Activated CD4-positive, alpha-beta T cell treated with anti-CD3 and anti-CD28 coated beads, Interleukin-2, amount 10 ng/mL, durations not matched to agents 7 days and 5 days (primary cell): ENCODE measurements at regions not wholly inside any gene's neighbourhood (a gene's known extent, or its start where the extent isn't known, plus 50 kb on each side); places are given as distances from the start of the nearest gene placed in this dataset.

ENCODE experiments used
- CTCF ChIA-PET: fragments of 350-600 bp; sonication (Branson Sonifier 250); formaldehyde crosslinking; loops from one replicate; lab custom pipeline; 2021; ENCODE audit warnings: antibody characterized with exemption; lab: Charles Lee
- POLR2A ChIA-PET: fragments of 350-600 bp; sonication (Branson Sonifier 250); formaldehyde crosslinking; loops from one replicate; lab custom pipeline; 2021; ENCODE audit warnings: antibody characterized with exemption; lab: Charles Lee
- DNase-seq: peaks from one replicate; pipeline ENCODE4 v3.0.0-alpha.2; 2020
- H3K27ac Mint-ChIP-seq: one replicate; pipeline ENCODE4 v1.8.0; 2021; ENCODE audit warnings: mild to moderate bottlenecking, moderate library complexity, mixed read lengths
- H3K27me3 Mint-ChIP-seq: one replicate; pipeline ENCODE4 v1.8.0; 2021; ENCODE audit warnings: mixed read lengths
- H3K36me3 Mint-ChIP-seq: one replicate; pipeline ENCODE4 v1.8.0; 2021; ENCODE audit warnings: low read depth, mixed read lengths
- H3K4me1 Mint-ChIP-seq: one replicate; pipeline ENCODE4 v1.8.0; 2021; ENCODE audit warnings: mixed read lengths
- H3K4me3 Mint-ChIP-seq: one replicate; pipeline ENCODE4 v1.8.0; 2021; ENCODE audit warnings: mild to moderate bottlenecking, moderate library complexity, mixed read lengths
- H3K9me3 Mint-ChIP-seq: one replicate; pipeline ENCODE4 v1.8.0; 2021; ENCODE audit warnings: mixed read lengths

GRCh38 chr6:159615918-159616317 is 77.1 kb downstream of the SOD2 start:
- DNase-seq = no peak
- Mint-ChIP-seq H3K36me3 (peaks cover 2% of the 10 kb centered on the region), H3K4me3 (no peak overlapping the region), H3K9me3 (peaks cover 33% of the 10 kb centered on the region), H3K4me1 (no peaks in the 10 kb centered on the region), H3K27ac (no peak overlapping the region), H3K27me3 (peaks cover 3% of the 10 kb centered on the region)
- CTCF ChIA-PET = no interaction called here
- POLR2A ChIA-PET = no interaction called here

- ChIA-PET POLR2A (no interaction called here), CTCF (interaction anchor here (1.0 kb wide), 1 partner anchor 382 kb away, joined by 3 read pairs; no protein-coding TSS in a partner anchor)
- no peak overlapping the region for H3K4me3 Mint-ChIP-seq
- no peaks in the 10 kb centered on the region for H3K4me1 Mint-ChIP-seq
- peaks cover 12% of the 10 kb centered on the region for H3K9me3 Mint-ChIP-seq
- no peak for DNase-seq
- no peaks in the 10 kb centered on the region for H3K36me3 Mint-ChIP-seq
- no peaks in the 10 kb centered on the region for H3K27me3 Mint-ChIP-seq
- no peak overlapping the region for H3K27ac Mint-ChIP-seq
These were observed 82.2 kb downstream of the SOD2 start for GRCh38 chr6:159610881-159611280.

- CTCF ChIA-PET = interaction anchor here (1.0 kb wide), 1 partner anchor 381 kb away, joined by 3 read pairs; no protein-coding TSS in a partner anchor
- H3K4me3 Mint-ChIP-seq = no peak overlapping the region
These were observed 83.3 kb downstream of the SOD2 start for GRCh38 chr6:159609652-159610178.

GRCh38 chr6:159608961-159609651 is 83.9 kb downstream of the SOD2 start:
- ChIA-PET CTCF (no interaction called here), POLR2A (no interaction called here)
- peak; percentile 12 for DNase-seq

More at GRCh38 chr6:159609652-159610178, 83.3 kb downstream of the SOD2 start:
- no peak for DNase-seq
- Mint-ChIP-seq H3K27me3 (no peaks in the 10 kb centered on the region), H3K4me1 (no peaks in the 10 kb centered on the region), H3K27ac (no peak overlapping the region), H3K36me3 (no peaks in the 10 kb centered on the region), H3K9me3 (peaks cover 6% of the 10 kb centered on the region)
- POLR2A ChIA-PET = no interaction called here

GRCh38 chr6:159606786-159607185 is 86.3 kb downstream of the SOD2 start:
- no peak for DNase-seq
- POLR2A ChIA-PET = no interaction called here
- no peaks in the 10 kb centered on the region for H3K4me1 Mint-ChIP-seq
- H3K27ac Mint-ChIP-seq = no peak overlapping the region
- no peaks in the 10 kb centered on the region for H3K9me3 Mint-ChIP-seq
- H3K36me3 Mint-ChIP-seq = no peaks in the 10 kb centered on the region
- H3K4me3 Mint-ChIP-seq = no peak overlapping the region
- no peaks in the 10 kb centered on the region for H3K27me3 Mint-ChIP-seq
- CTCF ChIA-PET = no interaction called here

More at GRCh38 chr6:159608961-159609651, 83.9 kb downstream of the SOD2 start:
- no peaks in the 10 kb centered on the region for H3K27me3 Mint-ChIP-seq
- no peaks in the 10 kb centered on the region for H3K4me1 Mint-ChIP-seq
- H3K9me3 Mint-ChIP-seq = peaks cover 4% of the 10 kb centered on the region
- no peak overlapping the region for H3K27ac Mint-ChIP-seq
- H3K4me3 Mint-ChIP-seq = no peak overlapping the region
- no peaks in the 10 kb centered on the region for H3K36me3 Mint-ChIP-seq

- POLR2A ChIA-PET = no interaction called here
- Mint-ChIP-seq H3K36me3 (no peaks in the 10 kb centered on the region), H3K4me1 (no peaks in the 10 kb centered on the region), H3K27ac (no peak overlapping the region), H3K4me3 (no peak overlapping the region), H3K27me3 (peaks cover 4% of the 10 kb centered on the region), H3K9me3 (no peaks in the 10 kb centered on the region)
- CTCF ChIA-PET = no interaction called here
- DNase-seq = no peak
These were observed 88.5 kb downstream of the SOD2 start for GRCh38 chr6:159604443-159604956.

GRCh38 chr6:159602431-159603041 is 90.5 kb downstream of the SOD2 start:
- ChIA-PET POLR2A (no interaction called here), CTCF (interaction anchor here (1.3 kb wide), 1 partner anchor 9 kb away, joined by 3 read pairs; no protein-coding TSS in a partner anchor)
- DNase-seq = no peak
- H3K27me3 Mint-ChIP-seq = peaks cover 4% of the 10 kb centered on the region
- no peak overlapping the region for H3K27ac Mint-ChIP-seq
- no peaks in the 10 kb centered on the region for H3K36me3 Mint-ChIP-seq
- no peaks in the 10 kb centered on the region for H3K4me1 Mint-ChIP-seq
- H3K4me3 Mint-ChIP-seq = no peak overlapping the region
- H3K9me3 Mint-ChIP-seq = no peaks in the 10 kb centered on the region

- H3K9me3 Mint-ChIP-seq = no peaks in the 10 kb centered on the region
- H3K27ac Mint-ChIP-seq = no peak overlapping the region
These were observed 91.8 kb downstream of the SOD2 start for GRCh38 chr6:159601211-159601610.

GRCh38 chr6:159595173-159595572 is 97.9 kb downstream of the SOD2 start:
- H3K36me3 Mint-ChIP-seq = no peaks in the 10 kb centered on the region
- no peaks in the 10 kb centered on the region for H3K9me3 Mint-ChIP-seq
- no peak for DNase-seq
- H3K4me3 Mint-ChIP-seq = no peak overlapping the region
- no peaks in the 10 kb centered on the region for H3K27me3 Mint-ChIP-seq
- H3K27ac Mint-ChIP-seq = no peak overlapping the region
- ChIA-PET POLR2A (no interaction called here), CTCF (no interaction called here)
- no peaks in the 10 kb centered on the region for H3K4me1 Mint-ChIP-seq

More at GRCh38 chr6:159601211-159601610, 91.8 kb downstream of the SOD2 start:
- H3K4me3 Mint-ChIP-seq = no peak overlapping the region
- ChIA-PET CTCF (no interaction called here), POLR2A (no interaction called here)
- H3K27me3 Mint-ChIP-seq = peaks cover 4% of the 10 kb centered on the region
- no peaks in the 10 kb centered on the region for H3K36me3 Mint-ChIP-seq
- no peak for DNase-seq
- no peaks in the 10 kb centered on the region for H3K4me1 Mint-ChIP-seq

GRCh38 chr6:159594750-159595117 is 98.3 kb downstream of the SOD2 start:
- ChIA-PET CTCF (no interaction called here), POLR2A (no interaction called here)
- Mint-ChIP-seq H3K27me3 (no peaks in the 10 kb centered on the region), H3K27ac (no peak overlapping the region), H3K9me3 (no peaks in the 10 kb centered on the region), H3K4me1 (no peaks in the 10 kb centered on the region), H3K4me3 (no peak overlapping the region), H3K36me3 (no peaks in the 10 kb centered on the region)
- no peak for DNase-seq

- no peak for DNase-seq
- H3K9me3 Mint-ChIP-seq = no peaks in the 10 kb centered on the region
- ChIA-PET CTCF (interaction anchor here (1.0 kb wide), 1 partner anchor 8 kb away, joined by 3 read pairs; no protein-coding TSS in a partner anchor), POLR2A (no interaction called here)
- H3K4me1 Mint-ChIP-seq = no peaks in the 10 kb centered on the region
- H3K4me3 Mint-ChIP-seq = no peak overlapping the region
- no peak overlapping the region for H3K27ac Mint-ChIP-seq
- no peaks in the 10 kb centered on the region for H3K27me3 Mint-ChIP-seq
- H3K36me3 Mint-ChIP-seq = no peaks in the 10 kb centered on the region
These were observed 98.8 kb downstream of the SOD2 start for GRCh38 chr6:159594106-159594749.

GRCh38 chr6:159590835-159591234 is 102.2 kb downstream of the SOD2 start:
- Mint-ChIP-seq H3K36me3 (no peaks in the 10 kb centered on the region), H3K4me1 (no peaks in the 10 kb centered on the region), H3K9me3 (no peaks in the 10 kb centered on the region), H3K4me3 (no peak overlapping the region), H3K27ac (no peak overlapping the region), H3K27me3 (peaks cover 2% of the 10 kb centered on the region)
- POLR2A ChIA-PET = no interaction called here
- DNase-seq = no peak
- CTCF ChIA-PET = no interaction called here

GRCh38 chr6:159586684-159587083 is 106.4 kb downstream of the SOD2 start:
- H3K27ac Mint-ChIP-seq = no peak overlapping the region
- H3K27me3 Mint-ChIP-seq = peaks cover 7% of the 10 kb centered on the region
- no peaks in the 10 kb centered on the region for H3K4me1 Mint-ChIP-seq
- ChIA-PET CTCF (no interaction called here), POLR2A (no interaction called here)
- no peak for DNase-seq
- no peak overlapping the region for H3K4me3 Mint-ChIP-seq
- no peaks in the 10 kb centered on the region for H3K9me3 Mint-ChIP-seq
- H3K36me3 Mint-ChIP-seq = no peaks in the 10 kb centered on the region
